Gastrocnemius medialis (tissue), 4 donors: ENCODE measurements at regions not wholly inside any gene's neighbourhood (a gene's known extent, or its start where the extent isn't known, plus 50 kb on each side); places are given as distances from the start of the nearest gene placed in this dataset.

ENCODE experiments used
- ATAC-seq, 2 donors: fragments of 150-250 bp; one replicate each; pipeline ENCODE4 v1.9.1; 2016
- DNase-seq, 2 donors: peaks; one replicate each; pipeline ENCODE4 v3.0.0-alpha.2; 2019
- H3K27ac ChIP-seq, 4 donors: fragments of 200-600 bp; sonication (generic); 1 replicate in 1 of 4; 2 replicates in 3 of 4; pipeline ENCODE4 v1.5.1; 2016 to 2018; ENCODE audit warnings: mild to moderate bottlenecking in 2 of 4, moderate library complexity in 1 of 4
- H3K27me3 ChIP-seq, 3 donors: fragments of 200-600 bp; sonication (generic) in 2 of 3; 1 replicate in 1 of 3; 2 replicates in 2 of 3; pipeline versions ENCODE4 v1.5.1 to v1.6.0; 2016 to 2019; ENCODE audit warnings: mild to moderate bottlenecking in 1 of 3, moderate library complexity in 1 of 3
- H3K36me3 ChIP-seq, 2 donors: fragments of 200-600 bp; sonication (generic) in 1 of 2; one replicate each; pipeline ENCODE4 v1.5.1; 2017 to 2018
- H3K4me1 ChIP-seq, 2 donors: fragments of 200-600 bp; sonication (generic) in 1 of 2; one replicate each; pipeline ENCODE4 v1.5.1; 2016 to 2017; ENCODE audit warnings: mild to moderate bottlenecking in 2 of 2
- H3K4me3 ChIP-seq, 4 donors: fragments of 200-600 bp; sonication (generic) in 3 of 4; 1 replicate in 1 of 4; 2 replicates in 3 of 4; pipeline ENCODE4 v1.5.1; 2016 to 2019; ENCODE audit warnings: mild to moderate bottlenecking in 2 of 4
- H3K9me3 ChIP-seq, 3 donors: fragments of 200-600 bp; sonication (generic) in 2 of 3; 1 replicate in 1 of 3; 2 replicates in 2 of 3; pipeline ENCODE4 v1.5.1; 2016 to 2019
- CTCF ChIP-seq, 5 experiments: fragments of 450-650 bp in 3 of 5; fragments of 200-600 bp in 2 of 5; sonication (generic) in 2 of 5; IDR thresholded peaks in 4 of 5; conservative IDR thresholded peaks in 1 of 5; 1 replicate in 4 of 5; 2 replicates in 1 of 5; pipeline ENCODE4 v1.5.1; 2016 to 2019; ENCODE audit warnings: antibody characterized with exemption in 5 of 5, mild to moderate bottlenecking in 3 of 5, moderate library complexity in 3 of 5
- POLR2A ChIP-seq, 2 donors: fragments of 450-650 bp; IDR thresholded peaks; one replicate each; pipeline ENCODE4 v1.6.1; 2017; ENCODE audit warnings: antibody characterized with exemption in 2 of 2, mild to moderate bottlenecking in 2 of 2, moderate library complexity in 2 of 2
- in situ Hi-C, 4 donors: fragments of 200-750 bp; cut with MboI; loops; one replicate each; pipeline versions ENCODE4 v1.15.0 to v1.8.0; 2017; ENCODE audit warnings: low sequenced_read_pairs in 4 of 4
- intact Hi-C: fragments of 100-400 bp; cut with DNase I; formaldehyde crosslinking; loops from one replicate; pipeline ENCODE4 v1.15.1; 2023; ENCODE audit warnings: low total_unique reads

GRCh38 chr11:39174965-39175364 lies 2284.5 kb downstream of the LRRC4C start:
- H3K4me1 ChIP-seq, result no peaks in the 10 kb centered on the region
- ATAC-seq (no peak), DNase-seq (no peak)
- H3K27ac ChIP-seq, result no peak overlapping the region
- H3K4me3 ChIP-seq, result no peak overlapping the region
- TF ChIP-seq CTCF (IDR thresholded peaks at IDR 0.05 in 4 of 5, conservative IDR thresholded peaks at IDR 0.05 in 1 of 5), result no peak
- TF ChIP-seq POLR2A (IDR thresholded peaks at IDR 0.05), result no peak
- H3K36me3 ChIP-seq, result no peaks in the 10 kb centered on the region
- H3K9me3 ChIP-seq, result no peaks in the 10 kb centered on the region
- H3K27me3 ChIP-seq, result no peaks in the 10 kb centered on the region
- in situ Hi-C loops (no loop called here), intact Hi-C loops (no loop called here)

GRCh38 chr11:39174196-39174595 lies 2285.3 kb downstream of the LRRC4C start:
- H3K27me3 ChIP-seq, result no peaks in the 10 kb centered on the region
- in situ Hi-C loops, result no loop called here

GRCh38 chr11:39165021-39165420 lies 2294.4 kb downstream of the LRRC4C start:
- H3K27ac ChIP-seq, result no peak overlapping the region
- no peak for TF ChIP-seq CTCF (IDR thresholded peaks at IDR 0.05 in 4 of 5, conservative IDR thresholded peaks at IDR 0.05 in 1 of 5)
- TF ChIP-seq POLR2A (IDR thresholded peaks at IDR 0.05), result no peak
- H3K4me1 ChIP-seq, result no peaks in the 10 kb centered on the region
- in situ Hi-C loops (no loop called here), intact Hi-C loops (loop anchor here (10.0 kb wide), 1 partner anchor 290 kb away; no protein-coding TSS in a partner anchor)
- DNase-seq (no peak), ATAC-seq (no peak)
- no peaks in the 10 kb centered on the region for H3K9me3 ChIP-seq
- H3K4me3 ChIP-seq, result no peak overlapping the region
- H3K27me3 ChIP-seq, result no peaks in the 10 kb centered on the region
- no peaks in the 10 kb centered on the region for H3K36me3 ChIP-seq

More at GRCh38 chr11:39174196-39174595, 2285.3 kb downstream of the LRRC4C start:
- no peak for TF ChIP-seq CTCF (IDR thresholded peaks at IDR 0.05 in 4 of 5, conservative IDR thresholded peaks at IDR 0.05 in 1 of 5)
- TF ChIP-seq POLR2A (IDR thresholded peaks at IDR 0.05), result no peak
- ATAC-seq (no peak), DNase-seq (no peak)
- Histone ChIP-seq H3K36me3 (no peaks in the 10 kb centered on the region), H3K9me3 (no peaks in the 10 kb centered on the region), H3K4me3 (no peak overlapping the region), H3K4me1 (no peaks in the 10 kb centered on the region), H3K27ac (no peak overlapping the region)
- intact Hi-C loops, result no loop called here

- in situ Hi-C loops (no loop called here), intact Hi-C loops (no loop called here)
- H3K9me3 ChIP-seq, result no peaks in the 10 kb centered on the region
- no peak overlapping the region for H3K4me3 ChIP-seq
- ATAC-seq (no peak), DNase-seq (no peak)
- H3K4me1 ChIP-seq, result no peaks in the 10 kb centered on the region
- no peak overlapping the region for H3K27ac ChIP-seq
- no peak for TF ChIP-seq CTCF (IDR thresholded peaks at IDR 0.05 in 4 of 5, conservative IDR thresholded peaks at IDR 0.05 in 1 of 5)
- no peak for TF ChIP-seq POLR2A (IDR thresholded peaks at IDR 0.05)
- no peaks in the 10 kb centered on the region for H3K36me3 ChIP-seq
- no peaks in the 10 kb centered on the region for H3K27me3 ChIP-seq
Observed at GRCh38 chr11:39149214-39149613, 2310.2 kb downstream of the LRRC4C start.

GRCh38 chr11:39145346-39145745 lies 2314.1 kb downstream of the LRRC4C start:
- H3K36me3 ChIP-seq, result no peaks in the 10 kb centered on the region
- H3K9me3 ChIP-seq, result no peaks in the 10 kb centered on the region
- H3K4me1 ChIP-seq, result no peaks in the 10 kb centered on the region
- no peak for DNase-seq
- intact Hi-C loops, result no loop called here
- no peak for TF ChIP-seq POLR2A (IDR thresholded peaks at IDR 0.05)
- no peak for TF ChIP-seq CTCF (IDR thresholded peaks at IDR 0.05 in 4 of 5, conservative IDR thresholded peaks at IDR 0.05 in 1 of 5)
- in situ Hi-C loops, result no loop called here
- no peak overlapping the region for H3K4me3 ChIP-seq
- H3K27ac ChIP-seq, result no peak overlapping the region
- ATAC-seq, result no peak
- H3K27me3 ChIP-seq, result no peaks in the 10 kb centered on the region
